Right atrium auricular region (tissue), 2 donors: ENCODE measurements at regions not wholly inside any gene's neighbourhood (a gene's known extent, or its start where the extent isn't known, plus 50 kb on each side); places are given as distances from the start of the nearest gene placed in this dataset.

Experiments
- DNase-seq: peaks from one replicate; pipeline ENCODE4 v3.0.0-alpha.2; 2019; ENCODE audit warnings: low spot score
- H3K27ac ChIP-seq, 2 donors: fragments of 200-600 bp; sonication (generic); 1 replicate in 1 of 2; 2 replicates in 1 of 2; pipeline ENCODE4 v1.5.1; 2016 to 2019
- H3K27me3 ChIP-seq, 2 donors: fragments of 200-600 bp; sonication (generic); one replicate each; pipeline versions ENCODE4 v1.5.1 to v1.6.0; 2017 to 2019
- H3K36me3 ChIP-seq: fragments of 200-600 bp; sonication (generic); one replicate; pipeline ENCODE4 v1.5.1; 2016
- H3K4me1 ChIP-seq, 2 donors: fragments of 200-600 bp; sonication (generic); one replicate each; pipeline versions ENCODE4 v1.5.1 to v1.6.0; 2017 to 2019
- H3K4me3 ChIP-seq, 2 donors: fragments of 200-600 bp; sonication (generic); 1 replicate in 1 of 2; 2 replicates in 1 of 2; pipeline ENCODE4 v1.5.1; 2017 to 2019; ENCODE audit warnings: mild to moderate bottlenecking in 1 of 2, moderate library complexity in 1 of 2
- H3K9me3 ChIP-seq, 2 donors: fragments of 200-600 bp; sonication (generic); one replicate each; pipeline ENCODE4 v1.5.1; 2019
- CTCF ChIP-seq, 2 donors: fragments of 200-600 bp; sonication (generic); IDR thresholded peaks; one replicate each; pipeline ENCODE4 v1.5.1; 2019; ENCODE audit warnings: antibody characterized with exemption in 2 of 2

DNA sequence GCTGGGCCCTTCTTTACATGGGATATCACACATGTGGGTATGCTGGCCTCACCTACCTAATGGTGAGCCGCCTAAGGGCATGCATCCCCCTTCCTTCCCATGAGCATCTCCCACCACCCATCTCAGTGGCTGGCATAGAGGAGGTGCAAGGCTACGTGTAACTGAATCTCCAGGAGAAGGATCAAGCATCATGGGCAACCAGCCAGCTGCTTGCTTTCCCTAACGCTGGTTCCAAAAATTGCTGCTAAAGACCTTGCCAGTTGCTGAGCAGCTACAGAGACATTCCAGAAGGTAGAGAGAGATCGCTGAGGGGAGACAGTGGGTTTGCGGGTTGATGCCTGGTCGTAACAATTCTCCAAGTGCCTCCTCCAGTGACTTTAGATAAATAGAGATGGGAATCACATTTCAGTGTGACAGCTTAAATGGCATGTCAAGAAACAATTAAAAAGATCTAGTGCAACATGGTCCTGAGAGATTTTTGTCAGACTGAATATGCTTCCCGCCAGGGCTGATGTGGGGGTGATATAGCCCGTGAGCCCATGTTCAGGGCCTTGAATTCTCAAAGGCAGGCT is 378.4 kb upstream of the CDH5 start:
- no peak for DNase-seq
- Histone ChIP-seq H3K27ac (no peak overlapping the region), H3K9me3 (no peaks in the 10 kb centered on the region), H3K4me3 (no peak overlapping the region), H3K36me3 (no peaks in the 10 kb centered on the region), H3K4me1 (no peaks in the 10 kb centered on the region), H3K27me3 (no peaks in the 10 kb centered on the region)
- TF ChIP-seq CTCF (IDR thresholded peaks at IDR 0.05): no peak

GRCh38 chr16:65984296-65984695 is 382.2 kb upstream of the CDH5 start:
- TF ChIP-seq CTCF (IDR thresholded peaks at IDR 0.05): no peak
- no peak for DNase-seq
- Histone ChIP-seq H3K27ac (no peak overlapping the region), H3K9me3 (no peaks in the 10 kb centered on the region), H3K27me3 (no peaks in the 10 kb centered on the region), H3K36me3 (no peaks in the 10 kb centered on the region), H3K4me3 (no peak overlapping the region), H3K4me1 (no peaks in the 10 kb centered on the region)

DNA sequence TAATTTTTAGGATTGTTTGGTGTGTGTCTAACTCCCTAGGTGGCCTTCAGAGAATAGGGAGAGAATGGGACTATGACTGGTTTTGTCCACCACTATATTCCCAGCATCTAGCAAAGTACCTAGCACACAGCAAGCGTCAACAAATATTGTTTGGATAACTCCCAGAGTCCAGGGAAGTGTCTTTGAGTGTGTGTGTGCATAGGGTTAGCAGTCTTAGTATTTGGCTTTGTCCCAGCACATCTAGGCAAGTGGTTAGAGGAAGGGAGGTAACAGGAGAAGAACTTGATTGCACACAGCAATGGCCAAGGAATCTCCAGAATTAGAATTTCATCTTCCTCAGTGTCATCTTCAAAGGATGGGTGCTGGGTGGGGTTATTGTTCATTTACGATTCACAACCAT is 385.4 kb upstream of the CDH5 start:
- H3K27ac ChIP-seq: no peak overlapping the region
- no peaks in the 10 kb centered on the region for H3K27me3 ChIP-seq
- H3K4me1 ChIP-seq: no peaks in the 10 kb centered on the region
- DNase-seq: no peak
- TF ChIP-seq CTCF (IDR thresholded peaks at IDR 0.05): no peak
- no peaks in the 10 kb centered on the region for H3K36me3 ChIP-seq
- H3K9me3 ChIP-seq: no peaks in the 10 kb centered on the region
- H3K4me3 ChIP-seq: no peak overlapping the region

DNA sequence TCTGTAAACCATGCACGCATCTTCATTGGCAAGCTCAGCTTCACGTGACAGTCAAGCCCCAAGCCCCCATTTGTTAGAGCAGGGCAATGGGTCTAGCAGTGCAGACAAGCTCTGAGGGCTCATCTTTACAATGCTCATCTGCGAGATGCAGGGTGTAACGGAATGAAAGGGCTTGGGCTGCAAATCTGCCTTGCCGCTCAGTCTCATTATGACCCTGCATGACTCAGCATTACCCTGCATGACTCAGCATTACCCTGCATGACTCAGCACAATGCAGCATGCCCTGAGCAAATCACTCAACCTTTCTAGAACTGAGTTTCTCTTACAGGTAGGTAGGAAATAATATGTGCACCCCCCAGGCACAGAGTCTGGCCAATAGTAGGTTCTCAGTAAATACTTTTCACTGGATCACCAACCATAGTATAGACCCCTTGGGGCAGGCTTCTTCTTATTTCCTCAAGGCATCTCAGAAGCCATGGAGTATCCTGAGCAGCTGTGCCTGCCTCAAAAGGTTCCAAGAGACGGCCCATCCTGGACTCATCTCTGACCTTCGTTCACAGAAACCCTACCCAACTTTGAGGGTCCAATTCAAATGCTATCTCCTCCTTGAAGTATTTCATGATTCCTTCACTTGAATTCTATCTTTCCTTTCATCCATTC is 391.3 kb upstream of the CDH5 start:
- TF ChIP-seq CTCF (IDR thresholded peaks at IDR 0.05): no peak
- no peak for DNase-seq
- no peaks in the 10 kb centered on the region for H3K36me3 ChIP-seq
- H3K4me1 ChIP-seq: no peaks in the 10 kb centered on the region
- H3K27me3 ChIP-seq: no peaks in the 10 kb centered on the region
- no peak overlapping the region for H3K27ac ChIP-seq
- peaks cover 0 to 5% of the 10 kb centered on the region in 2 donors for H3K9me3 ChIP-seq
- no peak overlapping the region for H3K4me3 ChIP-seq

DNA sequence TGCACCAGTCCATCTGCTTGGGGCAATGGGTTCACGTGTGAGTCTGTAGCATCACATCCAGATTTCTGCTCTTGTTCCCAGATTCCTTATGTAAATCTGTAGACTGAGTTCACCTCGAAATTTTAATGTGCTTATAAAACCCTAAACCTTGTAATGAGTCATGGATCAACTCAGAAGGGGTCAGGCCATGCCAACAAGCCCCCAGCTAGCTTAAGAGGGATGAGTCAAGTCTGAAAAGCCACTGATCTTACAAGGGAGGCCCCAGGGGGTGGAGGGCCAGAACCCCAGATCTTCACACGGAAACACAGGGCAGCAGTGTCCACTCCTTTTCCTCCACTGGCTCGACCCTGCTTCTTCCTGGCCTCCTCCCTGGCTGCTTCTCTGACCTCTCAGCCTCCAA is 399.1 kb upstream of the CDH5 start:
- H3K27ac ChIP-seq: no peak overlapping the region
- H3K36me3 ChIP-seq: no peaks in the 10 kb centered on the region
- H3K4me3 ChIP-seq: no peak overlapping the region
- H3K4me1 ChIP-seq: no peaks in the 10 kb centered on the region
- no peak for DNase-seq
- no peaks in the 10 kb centered on the region for H3K27me3 ChIP-seq
- H3K9me3 ChIP-seq: peaks cover 0 to 5% of the 10 kb centered on the region in 2 donors
- TF ChIP-seq CTCF (IDR thresholded peaks at IDR 0.05): no peak

DNA sequence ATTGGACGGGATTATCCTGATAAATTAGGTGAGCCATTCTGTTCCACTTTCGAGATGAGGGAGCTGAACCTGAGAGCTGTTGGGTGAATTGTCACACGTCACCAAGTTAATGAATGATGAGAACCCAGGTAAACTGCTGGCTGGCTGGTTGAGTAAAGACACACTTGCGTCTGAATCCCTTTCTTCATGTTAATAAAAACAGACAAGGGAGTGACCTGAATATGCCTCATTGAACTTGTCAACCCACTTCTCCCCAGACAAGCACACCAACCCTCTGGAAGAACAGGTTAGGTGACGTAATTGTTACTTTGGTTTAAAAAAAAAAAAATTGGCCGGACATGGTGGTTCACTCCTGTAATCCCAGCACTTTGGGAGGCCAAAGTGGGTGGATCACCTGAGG is 400.9 kb upstream of the CDH5 start:
- DNase-seq: no peak
- H3K9me3 ChIP-seq: no peaks in the 10 kb centered on the region
- no peaks in the 10 kb centered on the region for H3K27me3 ChIP-seq
- no peak overlapping the region for H3K27ac ChIP-seq
- H3K4me3 ChIP-seq: no peak overlapping the region
- TF ChIP-seq CTCF (IDR thresholded peaks at IDR 0.05): no peak
- no peaks in the 10 kb centered on the region for H3K36me3 ChIP-seq
- H3K4me1 ChIP-seq: no peaks in the 10 kb centered on the region
